Stimulated activated CD4-positive, alpha-beta T cell treated with anti-CD3 and anti-CD28 coated beads, Interleukin-1b, Interleukin-23, amount 100 ng/mL, for 48 hours (primary cell): ENCODE measurements at regions not wholly inside any gene's neighbourhood (a gene's known extent, or its start where the extent isn't known, plus 50 kb on each side); places are given as distances from the start of the nearest gene placed in this dataset.

Source experiments
- DNase-seq: peaks from one replicate; pipeline ENCODE4 v3.0.0-alpha.2; 2020

GRCh38 chr9:81532251-81532650 is 157.1 kb downstream of the TLE1 start:
- no peak for DNase-seq

GRCh38 chr9:81531511-81531910 is 157.8 kb downstream of the TLE1 start:
- DNase-seq, result no peak

GRCh38 chr9:81530846-81531245 is 158.5 kb downstream of the TLE1 start:
- DNase-seq, result no peak

- DNase-seq, result no peak
Observed at GRCh38 chr9:81530310-81530810, 159.0 kb downstream of the TLE1 start.

GRCh38 chr9:81529556-81530193 is 159.7 kb downstream of the TLE1 start:
- no peak for DNase-seq

GRCh38 chr9:81526587-81526986 is 162.8 kb downstream of the TLE1 start:
- no peak for DNase-seq

- no peak for DNase-seq
Observed at GRCh38 chr9:81522716-81523551, 166.4 kb downstream of the TLE1 start.

GRCh38 chr9:81521892-81522291 is 167.5 kb downstream of the TLE1 start:
- DNase-seq, result no peak

- DNase-seq, result no peak
Observed at GRCh38 chr9:81519816-81520495, 169.4 kb downstream of the TLE1 start.

GRCh38 chr9:81517954-81518353 is 171.4 kb downstream of the TLE1 start:
- DNase-seq, result no peak

GRCh38 chr9:81513059-81513458 is 176.3 kb downstream of the TLE1 start:
- DNase-seq, result no peak

GRCh38 chr9:81512641-81513040 is 176.7 kb downstream of the TLE1 start:
- no peak for DNase-seq

GRCh38 chr9:81508476-81508875 is 180.9 kb downstream of the TLE1 start:
- DNase-seq, result no peak

GRCh38 chr9:81506941-81507864 is 182.1 kb downstream of the TLE1 start:
- DNase-seq, result no peak

GRCh38 chr9:81499594-81499993 is 189.8 kb downstream of the TLE1 start:
- no peak for DNase-seq

GRCh38 chr9:81499021-81499454 is 190.3 kb downstream of the TLE1 start:
- no peak for DNase-seq

- DNase-seq, result no peak
Observed at GRCh38 chr9:81498576-81498975, 190.8 kb downstream of the TLE1 start.

- DNase-seq, result no peak
Observed at GRCh38 chr9:81497091-81497490, 192.3 kb downstream of the TLE1 start.

GRCh38 chr9:81492710-81493447 is 196.5 kb downstream of the TLE1 start:
- DNase-seq, result no peak

GRCh38 chr9:81490605-81491331 is 198.6 kb downstream of the TLE1 start:
- no peak for DNase-seq

GRCh38 chr9:81489046-81489445 is 200.3 kb downstream of the TLE1 start:
- no peak for DNase-seq
